TTC549 (cell line): ENCODE measurements at regions not wholly inside any gene's neighbourhood (a gene's known extent, or its start where the extent isn't known, plus 50 kb on each side); places are given as distances from the start of the nearest gene placed in this dataset.
"Not testable (repeated sequence)": the region's sequence is repeated elsewhere in the genome, so short reads cannot be mapped to it uniquely, and the experiment has no call there.

ENCODE experiments used
- FAIRE-seq: peaks from 2 replicates; lab custom pipeline; 2012; peaks lifted over from hg19 to GRCh38; lab: Jason Lieb, UNC

GRCh38 chr14:101634850-101635748 lies 73.8 kb downstream of the DIO3 start:
- FAIRE-seq = no peak

- FAIRE-seq = no peak
Measured at GRCh38 chr14:101635749-101636560, 74.7 kb downstream of the DIO3 start.

- no peak for FAIRE-seq
Measured at GRCh38 chr14:101639241-101639833, 78.0 kb downstream of the DIO3 start.

- no peak for FAIRE-seq
Measured at GRCh38 chr14:101643651-101644050, 82.4 kb downstream of the DIO3 start.

GRCh38 chr14:101654051-101654450 lies 92.8 kb downstream of the DIO3 start:
- no peak for FAIRE-seq

GRCh38 chr14:101657372-101657771 lies 96.1 kb downstream of the DIO3 start:
- FAIRE-seq = no peak

GRCh38 chr14:101665478-101666078 lies 95.9 kb upstream of the PPP2R5C start:
- FAIRE-seq = no peak

GRCh38 chr14:101666264-101666663 lies 95.2 kb upstream of the PPP2R5C start:
- no peak for FAIRE-seq

GRCh38 chr14:101669629-101670028 lies 91.9 kb upstream of the PPP2R5C start:
- FAIRE-seq = no peak

GRCh38 chr14:101673873-101674272 lies 87.6 kb upstream of the PPP2R5C start:
- no peak for FAIRE-seq

- not testable (repeated sequence) for FAIRE-seq
Measured at GRCh38 chr14:101675835-101676234, 85.7 kb upstream of the PPP2R5C start.

- not testable (repeated sequence) for FAIRE-seq
Measured at GRCh38 chr14:101677912-101678327, 83.6 kb upstream of the PPP2R5C start.

- FAIRE-seq = no peak
Measured at GRCh38 chr14:101681795-101682194, 79.7 kb upstream of the PPP2R5C start.

- FAIRE-seq = no peak
Measured at GRCh38 chr14:101683365-101683764, 78.1 kb upstream of the PPP2R5C start.

- FAIRE-seq = no peak
Measured at GRCh38 chr14:101687756-101688546, 73.6 kb upstream of the PPP2R5C start.

- no peak for FAIRE-seq
Measured at GRCh38 chr14:101689039-101689501, 72.4 kb upstream of the PPP2R5C start.

- not testable (repeated sequence) for FAIRE-seq
Measured at GRCh38 chr14:101689966-101690365, 71.5 kb upstream of the PPP2R5C start.

GRCh38 chr14:101695659-101696058 lies 65.8 kb upstream of the PPP2R5C start:
- FAIRE-seq = no peak

- FAIRE-seq = no peak
Measured at GRCh38 chr14:101704140-101704539, 57.4 kb upstream of the PPP2R5C start.

GRCh38 chr14:101705733-101706508 lies 55.6 kb upstream of the PPP2R5C start:
- no peak for FAIRE-seq
